HG03103 (cell line): ENCODE measurements at regions not wholly inside any gene's neighbourhood (a gene's known extent, or its start where the extent isn't known, plus 50 kb on each side); places are given as distances from the start of the nearest gene placed in this dataset.

Source experiments
- ATAC-seq: cut with Tn5 transposase; IDR thresholded peaks from one replicate; pipeline ENCODE4 v1.9.1; 2021; ENCODE audit warnings: low read depth; ENCODE audit not compliant: unreplicated experiment

GRCh38 chr18:34631093-34631966, 78.8 kb upstream of the DTNA start:
- no peak for ATAC-seq

DNA sequence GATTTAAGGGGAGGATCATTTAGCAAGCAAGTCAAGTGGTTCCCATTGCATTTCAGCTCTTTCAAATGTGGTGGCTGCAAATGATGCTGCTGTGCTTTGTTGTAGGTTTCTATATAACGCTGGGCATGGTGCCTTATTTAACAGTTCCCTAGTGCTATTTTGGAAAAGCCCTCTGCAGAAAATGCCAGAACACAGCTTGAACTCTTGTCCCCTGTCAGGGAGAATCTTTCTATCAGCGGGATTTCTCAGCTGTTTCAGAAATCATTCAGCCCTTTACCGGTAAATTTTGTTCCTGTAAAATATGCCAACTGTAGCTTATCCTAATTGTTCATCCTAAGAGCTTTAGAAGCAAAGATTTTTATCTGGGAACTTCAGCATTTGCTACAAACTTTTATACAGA, 77.8 kb upstream of the DTNA start:
- ATAC-seq: no peak

DNA sequence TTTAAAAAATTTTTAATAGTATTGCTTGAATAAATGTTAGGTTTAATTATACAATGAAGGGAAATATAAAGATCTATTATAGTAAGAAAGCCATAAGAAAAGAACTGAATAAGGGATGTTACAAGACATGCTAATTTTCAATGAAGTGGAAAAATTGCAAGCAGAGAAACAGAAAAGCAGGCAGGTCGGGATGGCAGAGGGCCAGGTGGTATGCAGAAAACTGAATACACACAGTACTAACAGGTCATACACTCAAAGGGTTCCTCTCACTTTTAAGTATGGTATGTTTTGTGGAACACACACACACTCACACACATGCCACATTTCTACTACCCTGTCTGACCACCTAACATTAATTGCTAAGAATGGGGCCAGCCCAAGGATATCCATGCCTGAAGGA, 76.7 kb upstream of the DTNA start:
- ATAC-seq: no peak

DNA sequence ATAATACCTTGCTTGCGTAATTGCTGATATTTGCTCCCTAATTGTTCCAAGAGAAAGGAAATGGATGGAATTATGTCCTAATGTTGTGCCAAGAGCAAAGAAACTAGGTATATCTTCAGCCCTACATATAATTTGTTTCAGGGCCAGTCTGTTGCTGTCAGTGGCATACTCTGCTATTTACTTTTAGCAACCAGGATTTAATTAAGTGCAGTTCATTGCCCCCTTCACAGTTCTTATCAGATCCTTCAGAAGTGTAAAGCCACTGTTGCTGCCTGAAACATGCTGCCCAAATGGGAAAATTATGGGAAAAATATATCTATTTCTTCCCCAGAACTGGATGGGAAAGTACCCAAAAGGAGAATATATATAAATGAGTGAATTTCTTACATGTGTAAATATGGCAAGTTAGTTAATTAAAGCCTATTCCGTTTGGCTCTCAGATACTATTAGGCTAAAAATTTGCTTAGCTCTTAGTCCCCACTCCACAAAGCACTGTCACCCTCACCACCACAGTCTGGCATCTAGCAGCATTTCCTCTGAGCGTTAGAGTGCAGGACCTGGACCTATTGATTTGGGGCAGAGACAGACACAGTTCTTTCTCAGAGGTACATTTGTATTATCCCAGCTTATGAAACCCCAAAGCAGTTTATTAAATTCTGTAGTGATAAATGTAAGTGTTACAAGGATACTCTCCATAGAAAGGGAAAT, 72.8 kb upstream of the DTNA start:
- ATAC-seq: no peak

DNA sequence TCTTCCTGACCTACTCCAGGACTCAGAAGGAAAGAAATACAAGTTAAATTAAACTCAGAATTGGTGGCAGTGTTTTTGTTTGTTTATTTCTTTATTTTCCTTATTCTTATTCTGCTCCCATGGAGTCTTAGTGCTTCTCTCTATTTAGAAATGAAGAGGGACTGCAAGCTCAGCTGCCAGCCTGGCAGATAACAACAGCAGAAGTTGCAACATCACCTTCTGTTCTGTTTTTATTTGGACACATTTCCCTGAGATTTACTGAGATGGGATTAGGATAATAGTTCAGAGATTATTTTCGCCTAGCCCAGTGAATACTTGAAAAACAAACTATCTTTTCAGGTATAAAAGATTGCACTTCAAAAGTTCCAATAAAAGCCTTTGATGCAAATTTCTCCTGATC, 70.4 kb upstream of the DTNA start:
- ATAC-seq: no peak

- ATAC-seq: no peak
These were observed 69.8 kb upstream of the DTNA start for GRCh38 chr18:34640276-34640675.

DNA sequence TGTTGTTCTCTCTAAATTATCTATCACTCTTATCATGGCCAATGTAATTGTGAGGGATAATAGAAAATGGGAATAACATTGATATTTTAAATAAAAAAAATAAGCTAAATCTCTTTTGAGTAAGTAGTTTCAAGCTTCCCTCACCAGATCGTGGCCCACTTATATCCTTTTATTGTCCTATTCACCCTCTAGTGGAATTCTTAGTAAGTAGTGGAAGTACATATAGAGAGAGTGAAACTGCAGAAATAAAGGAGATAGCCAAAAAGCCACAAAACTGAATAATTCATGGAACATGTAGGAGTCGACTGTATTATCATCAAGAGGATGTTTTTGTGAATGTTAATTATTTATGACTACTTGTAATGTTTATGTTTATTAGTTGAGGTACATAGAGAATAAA, 66.1 kb upstream of the DTNA start:
- ATAC-seq: no peak

DNA sequence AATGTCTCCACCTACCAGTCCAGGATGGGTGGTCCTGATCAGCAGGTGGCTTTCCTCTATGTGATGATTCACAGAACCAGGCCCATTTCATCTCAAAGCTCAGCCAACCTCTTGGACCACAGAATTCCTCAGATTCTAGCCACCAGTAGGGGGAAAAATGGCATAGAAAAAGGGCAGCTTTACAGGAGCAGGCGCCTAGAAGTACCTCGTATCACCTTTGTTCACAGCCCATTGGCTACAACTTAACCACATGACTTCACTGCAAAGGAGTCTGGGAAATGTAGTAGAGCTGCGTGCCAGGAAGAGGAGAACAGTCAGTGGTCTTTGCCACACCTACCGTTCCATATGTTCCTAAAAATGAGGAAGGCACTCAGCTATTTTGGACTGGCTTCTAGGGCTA, 62.8 kb upstream of the DTNA start:
- ATAC-seq: no peak

- ATAC-seq: no peak
These were observed 61.7 kb upstream of the DTNA start for GRCh38 chr18:34648269-34648985.

DNA sequence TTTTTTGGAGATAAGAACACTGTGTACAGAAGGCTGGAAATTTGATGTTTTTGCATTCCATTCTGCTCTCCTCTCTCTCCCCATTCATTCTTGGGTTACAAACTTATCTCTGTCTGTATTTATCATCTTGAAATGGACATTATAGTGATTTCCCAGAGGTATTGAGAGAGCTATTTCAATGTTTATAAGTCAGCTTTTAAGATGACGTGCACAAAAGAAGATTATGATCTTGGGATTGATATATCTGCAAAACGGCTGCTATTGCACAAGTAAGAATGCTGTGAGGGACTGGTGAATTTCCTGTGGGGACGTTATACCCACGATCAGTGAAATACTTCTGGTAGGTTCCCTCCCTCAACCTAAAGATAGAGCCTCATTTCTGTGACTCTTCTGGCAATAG, 61.0 kb upstream of the DTNA start:
- no peak for ATAC-seq

DNA sequence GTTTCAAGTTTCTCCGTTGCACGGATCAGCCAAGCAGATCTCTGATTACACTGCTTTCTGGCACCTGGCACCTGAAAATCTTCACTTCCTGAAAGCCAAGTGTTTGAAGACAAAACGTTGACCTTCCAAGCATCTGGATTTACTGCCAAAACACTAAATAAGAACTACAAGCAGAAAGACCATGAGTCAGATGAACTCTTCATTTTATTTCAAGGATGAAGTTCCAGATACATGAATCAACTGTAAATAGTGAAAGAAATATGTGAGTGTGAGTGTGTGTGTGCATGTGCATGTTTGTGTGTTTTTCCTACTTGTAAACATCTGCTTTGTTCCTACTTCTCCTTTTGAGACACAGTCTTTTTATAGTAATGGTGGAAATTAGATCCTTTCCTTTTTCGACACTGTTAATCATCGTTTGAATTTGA, 60.0 kb upstream of the DTNA start:
- ATAC-seq: no peak

DNA sequence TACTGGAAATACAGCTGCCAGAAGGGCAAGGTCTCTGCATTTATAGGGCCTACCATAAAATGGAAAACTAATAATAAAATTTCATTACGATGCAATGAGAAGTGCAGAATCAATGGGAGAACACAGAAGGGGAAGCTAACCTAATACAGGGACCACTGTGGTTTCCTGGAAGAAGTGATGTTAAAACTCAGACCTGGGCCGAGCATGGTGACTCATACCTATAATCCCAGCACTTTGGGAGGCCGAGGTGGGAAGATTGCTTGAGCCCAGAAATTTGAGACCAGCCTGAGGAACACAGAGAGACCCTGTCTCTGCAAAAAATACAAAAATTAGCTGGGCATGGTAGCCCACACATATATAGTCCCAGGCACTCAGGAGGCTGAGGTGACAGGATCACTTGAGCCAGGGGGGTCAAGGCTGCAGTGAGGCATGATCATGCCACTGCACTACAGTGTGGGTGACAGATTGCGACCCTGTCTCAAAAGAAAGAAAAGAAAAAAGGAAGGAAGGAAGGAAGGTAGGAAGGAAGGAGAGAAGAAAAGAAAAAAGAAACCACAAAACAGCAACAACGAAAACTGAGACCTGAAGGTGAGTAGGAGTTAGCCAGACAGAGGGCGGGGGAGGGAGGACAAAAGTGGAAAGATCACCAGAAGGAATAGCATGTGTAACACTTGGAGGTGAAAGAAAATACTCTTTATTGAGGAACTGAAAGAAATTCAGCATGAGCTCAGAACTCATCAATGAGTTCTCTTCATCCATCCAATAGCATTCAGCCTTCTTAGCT, 58.3 kb upstream of the DTNA start:
- ATAC-seq: no peak

GRCh38 chr18:34655131-34655530, 55.0 kb upstream of the DTNA start:
- ATAC-seq: no peak

DNA sequence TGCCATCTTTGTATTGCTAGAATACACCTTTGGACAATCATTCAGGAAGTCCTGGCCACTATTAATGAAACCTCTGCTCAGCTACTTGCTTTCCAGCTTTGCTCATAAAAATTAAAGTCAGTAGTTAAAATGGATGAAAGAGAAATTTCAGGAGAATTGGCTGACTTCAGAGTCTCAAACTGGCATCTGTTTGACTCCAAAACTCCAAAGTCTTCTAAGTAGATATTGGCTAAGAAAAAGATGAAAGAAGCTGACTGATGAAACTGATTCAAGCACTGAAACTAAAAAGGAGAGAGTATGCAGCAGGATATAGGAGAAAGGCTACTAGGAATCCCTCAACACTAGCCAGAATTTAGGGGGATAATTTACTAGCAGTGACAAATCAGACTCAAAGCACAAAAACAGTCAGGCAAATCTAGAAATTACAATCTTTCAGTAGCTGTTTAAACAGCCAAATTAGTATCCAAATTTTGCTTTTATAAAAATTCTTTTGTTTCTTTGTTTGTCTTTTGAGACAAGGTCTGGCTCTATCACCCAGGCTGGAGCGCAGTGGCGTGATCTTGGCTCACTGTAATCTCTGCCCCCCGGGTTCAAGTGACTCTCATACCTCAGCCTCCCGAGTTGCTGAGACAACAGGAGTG, 52.1 kb upstream of the DTNA start:
- no peak for ATAC-seq

GRCh38 chr18:34659579-34660517, 50.2 kb upstream of the DTNA start:
- no peak for ATAC-seq
